NAMALWA (cell line): ENCODE measurements at regions not wholly inside any gene's neighbourhood (a gene's known extent, or its start where the extent isn't known, plus 50 kb on each side); places are given as distances from the start of the nearest gene placed in this dataset.
A peak's percentile ranks its signal among the peaks of the same experiment; 100 is the strongest.

Source experiments
- DNase-seq: peaks from one replicate; pipeline ENCODE4 v3.0.0-alpha.2; 2015; ENCODE audit warnings: low spot score

GRCh38 chr9:89655990-89656657 lies 51.3 kb downstream of the GADD45G start:
- no peak for DNase-seq

- no peak for DNase-seq
These were observed 52.5 kb downstream of the GADD45G start for GRCh38 chr9:89657295-89657694.

- peak; percentile 9 for DNase-seq
These were observed 53.0 kb downstream of the GADD45G start for GRCh38 chr9:89657765-89658164.

- DNase-seq = no peak
These were observed 53.6 kb downstream of the GADD45G start for GRCh38 chr9:89658401-89658800.

GRCh38 chr9:89658931-89659330 lies 54.1 kb downstream of the GADD45G start:
- DNase-seq = no peak

GRCh38 chr9:89659473-89659872 lies 54.7 kb downstream of the GADD45G start:
- DNase-seq = no peak

GRCh38 chr9:89659891-89660685 lies 55.3 kb downstream of the GADD45G start:
- DNase-seq = no peak

- DNase-seq = no peak
These were observed 56.7 kb downstream of the GADD45G start for GRCh38 chr9:89661391-89661949.

- no peak for DNase-seq
These were observed 57.3 kb downstream of the GADD45G start for GRCh38 chr9:89661956-89662717.

- DNase-seq = no peak
These were observed 58.2 kb downstream of the GADD45G start for GRCh38 chr9:89662718-89663613.

GRCh38 chr9:89663614-89663970 lies 58.8 kb downstream of the GADD45G start:
- DNase-seq = no peak

- DNase-seq = no peak
These were observed 59.2 kb downstream of the GADD45G start for GRCh38 chr9:89664010-89664409.

- no peak for DNase-seq
These were observed 60.1 kb downstream of the GADD45G start for GRCh38 chr9:89664896-89665329.

- no peak for DNase-seq
These were observed 61.6 kb downstream of the GADD45G start for GRCh38 chr9:89666364-89666763.

- DNase-seq = no peak
These were observed 62.1 kb downstream of the GADD45G start for GRCh38 chr9:89666950-89667349.

GRCh38 chr9:89667726-89668125 lies 62.9 kb downstream of the GADD45G start:
- no peak for DNase-seq

GRCh38 chr9:89668216-89668865 lies 63.5 kb downstream of the GADD45G start:
- DNase-seq = no peak

GRCh38 chr9:89668866-89669246 lies 64.0 kb downstream of the GADD45G start:
- no peak for DNase-seq

GRCh38 chr9:89669361-89669842 lies 64.6 kb downstream of the GADD45G start:
- no peak for DNase-seq

GRCh38 chr9:89670114-89670513 lies 65.3 kb downstream of the GADD45G start:
- no peak for DNase-seq
